Astrocyte (in vitro differentiated cells and primary cell): ENCODE measurements at regions not wholly inside any gene's neighbourhood (a gene's known extent, or its start where the extent isn't known, plus 50 kb on each side); places are given as distances from the start of the nearest gene placed in this dataset.

ENCODE experiments used
- CTCF ChIP-seq: IDR thresholded peaks from 2 replicates; pipeline ENCODE4 v1.5.1; 2011; ENCODE audit warnings: low read depth, mild to moderate bottlenecking, inconsistent platforms, low read length, moderate library complexity; ENCODE audit not compliant: insufficient read depth
- EZH2 ChIP-seq: IDR thresholded peaks from 2 replicates; pipeline ENCODE4 v1.6.1; 2012; ENCODE audit warnings: mild to moderate bottlenecking, low read length, inconsistent platforms; ENCODE audit not compliant: insufficient read depth

GRCh38 chr7:12827219-12827821 is 139.9 kb downstream of the ARL4A start:
- TF ChIP-seq CTCF: no peak
- no peak for TF ChIP-seq EZH2
